IMR-90 (cell line): ENCODE measurements at regions not wholly inside any gene's neighbourhood (a gene's known extent, or its start where the extent isn't known, plus 50 kb on each side); places are given as distances from the start of the nearest gene placed in this dataset.

Experiments
- ATAC-seq: fragments of 200-7000 bp; cut with Tn5 transposase; 2 replicates; pipeline ENCODE4 v1.9.1; 2020; ENCODE audit warnings: low read depth, mild to moderate bottlenecking, moderate library complexity
- BruUV-seq: library from RNA; stranded (reverse); fragments of 400-500 nt; replicated peaks from 2 replicates; lab custom pipeline; 2021; lab: Mats Ljungman, UMichigan
- CTCF ChIA-PET: fragments of 300-600 bp; formaldehyde crosslinking; extraction: SDS; loops from one replicate; lab custom pipeline; 2021; ENCODE audit warnings: antibody characterized with exemption; lab: Yijun Ruan, JAX
- POLR2A ChIA-PET: fragments of 300-600 bp; sonication (Branson Sonifier 250); formaldehyde crosslinking; loops from one replicate; lab custom pipeline; 2022; ENCODE audit warnings: antibody characterized with exemption; ENCODE audit not compliant: unreplicated experiment; lab: Charles Lee
- DNase-seq: peaks from one replicate; pipeline ENCODE4 v3.0.0; 2013
- H2AFZ ChIP-seq: replicated peaks from 2 replicates; pipeline ENCODE3; 2013; ENCODE audit warnings: low read length, mild to moderate bottlenecking; ENCODE audit not compliant: poor library complexity
- H2AK5ac ChIP-seq: 2 replicates; pipeline ENCODE4 v1.6.1; 2013; ENCODE audit warnings: low read depth, low read length, inconsistent platforms
- H2AK9ac ChIP-seq: replicated peaks from 2 replicates; pipeline ENCODE3; 2013; ENCODE audit warnings: mild to moderate bottlenecking, low read depth, low read length, moderate library complexity; ENCODE audit not compliant: poor library complexity
- H2BK120ac ChIP-seq: 2 replicates; pipeline ENCODE4 v1.6.1; 2013; ENCODE audit warnings: low read depth, low read length, inconsistent platforms
- H2BK15ac ChIP-seq: 3 replicates; pipeline ENCODE4 v1.6.1; 2013; ENCODE audit warnings: low read depth, low read length, inconsistent platforms
- H2BK20ac ChIP-seq: 2 replicates; pipeline ENCODE4 v1.6.1; 2013; ENCODE audit warnings: low read depth, mild to moderate bottlenecking, inconsistent platforms, low read length, moderate library complexity
- H2BK5ac ChIP-seq: 2 replicates; pipeline ENCODE4 v1.6.1; 2013; ENCODE audit warnings: mild to moderate bottlenecking, low read depth, low read length, inconsistent platforms; ENCODE audit not compliant: poor library complexity, severe bottlenecking
- H3K14ac ChIP-seq: replicated peaks from 2 replicates; pipeline ENCODE4 v1.6.1; 2013; ENCODE audit warnings: low read depth, low read length, inconsistent platforms
- H3K18ac ChIP-seq: 2 replicates; pipeline ENCODE4 v1.6.1; 2013; ENCODE audit warnings: low read depth, low read length, control low read depth
- H3K23ac ChIP-seq: 2 replicates; pipeline ENCODE4 v1.6.1; 2013; ENCODE audit warnings: low read depth, low read length, inconsistent platforms
- H3K27ac ChIP-seq: 2 replicates; pipeline ENCODE4 v1.5.1; 2013; ENCODE audit warnings: mild to moderate bottlenecking, control low read depth, low read length; ENCODE audit not compliant: insufficient read depth
- H3K27me3 ChIP-seq: 2 replicates; pipeline ENCODE4 v1.6.1; 2013; ENCODE audit warnings: low read length; ENCODE audit not compliant: control insufficient read depth, insufficient read depth
- H3K36me3 ChIP-seq: 2 replicates; pipeline ENCODE4 v1.6.1; 2013; ENCODE audit warnings: low read length, mixed read lengths; ENCODE audit not compliant: control insufficient read depth, insufficient read depth
- H3K4ac ChIP-seq: 2 replicates; pipeline ENCODE4 v1.6.1; 2013; ENCODE audit warnings: low read depth, low read length, inconsistent platforms
- H3K4me1 ChIP-seq: 2 replicates; pipeline ENCODE4 v1.6.1; 2013; ENCODE audit warnings: low read length, mixed read lengths; ENCODE audit not compliant: control insufficient read depth, insufficient read depth
- H3K4me2 ChIP-seq: 2 replicates; pipeline ENCODE4 v1.6.1; 2013; ENCODE audit warnings: low read depth, mild to moderate bottlenecking, control low read depth, low read length, moderate library complexity
- H3K4me3 ChIP-seq: 2 replicates; pipeline ENCODE4 v1.5.1; 2013; ENCODE audit warnings: low read depth, mild to moderate bottlenecking, control low read depth, low read length, moderate library complexity; ENCODE audit not compliant: insufficient read depth
- H3K56ac ChIP-seq: 2 replicates; pipeline ENCODE4 v1.6.1; 2013; ENCODE audit warnings: low read length, inconsistent platforms; ENCODE audit not compliant: insufficient read depth; ENCODE audit errors: extremely low read depth
- H3K79me1 ChIP-seq, 2 experiments: 2 replicates each; pipeline ENCODE4 v1.6.1; 2013; ENCODE audit warnings: low read length in 2 of 2, inconsistent platforms in 1 of 2, low read depth in 1 of 2
- H3K9ac ChIP-seq: 2 replicates; pipeline ENCODE4 v1.6.1; 2013; ENCODE audit warnings: low read depth, low read length, control low read depth
- H3K9me1 ChIP-seq: 2 replicates; pipeline ENCODE4 v1.6.1; 2013; ENCODE audit warnings: low read length, inconsistent platforms; ENCODE audit not compliant: insufficient read depth
- H3K9me3 ChIP-seq: 2 replicates; pipeline ENCODE4 v1.6.1; 2013; ENCODE audit warnings: low read length; ENCODE audit not compliant: control insufficient read depth, insufficient read depth
- H4K20me1 ChIP-seq: 2 replicates; pipeline ENCODE4 v1.6.1; 2013; ENCODE audit warnings: low read length, inconsistent platforms; ENCODE audit not compliant: insufficient read depth
- H4K5ac ChIP-seq: 2 replicates; pipeline ENCODE4 v1.6.1; 2013; ENCODE audit warnings: mild to moderate bottlenecking, low read depth, low read length, control low read depth
- H4K8ac ChIP-seq, 2 experiments: 2 replicates each; pipeline ENCODE4 v1.6.1; 2013; ENCODE audit warnings: low read depth in 2 of 2, low read length in 2 of 2, control low read depth in 1 of 2, inconsistent platforms in 1 of 2
- H4K91ac ChIP-seq: 2 replicates; pipeline ENCODE4 v1.6.1; 2013; ENCODE audit warnings: low read depth, low read length, inconsistent platforms; ENCODE audit not compliant: insufficient read depth
- BHLHE40 ChIP-seq: fragments of 150-350 bp; IDR thresholded peaks from 2 replicates; pipeline ENCODE4 v1.6.1; 2016; ENCODE audit warnings: mild to moderate bottlenecking, low read depth, low read length
- CEBPB ChIP-seq: IDR thresholded peaks from 2 replicates; pipeline ENCODE4 v1.6.1; 2012; ENCODE audit warnings: low read depth, low read length, improper control_type of control experiment
- CHD1 ChIP-seq: IDR thresholded peaks from 2 replicates; pipeline ENCODE4 v1.6.1; 2012; ENCODE audit warnings: low read depth, low read length, improper control_type of control experiment
- CTCF ChIP-seq: conservative IDR thresholded peaks from 2 replicates; pipeline ENCODE4 v1.5.1; 2012; ENCODE audit warnings: mild to moderate bottlenecking, low read depth, low read length, improper control_type of control experiment
- ELK1 ChIP-seq: fragments of 150-350 bp; IDR thresholded peaks from 2 replicates; pipeline ENCODE4 v1.6.1; 2016; ENCODE audit warnings: low read depth, mild to moderate bottlenecking, low read length, moderate library complexity, borderline replicate concordance
- FOS ChIP-seq: fragments of 150-350 bp; IDR thresholded peaks from 2 replicates; pipeline ENCODE4 v1.6.1; 2016; ENCODE audit warnings: low read depth, low read length
- MAFK ChIP-seq: IDR thresholded peaks from 2 replicates; pipeline ENCODE4 v1.6.1; 2012; ENCODE audit warnings: low read depth, low read length, improper control_type of control experiment
- MAZ ChIP-seq: IDR thresholded peaks from 2 replicates; pipeline ENCODE4 v1.6.1; 2012; ENCODE audit warnings: low read depth, mild to moderate bottlenecking, low read length, improper control_type of control experiment, moderate library complexity, borderline replicate concordance
- MXI1 ChIP-seq: IDR thresholded peaks from 2 replicates; pipeline ENCODE4 v1.6.1; 2012; ENCODE audit warnings: low read depth, mild to moderate bottlenecking, low read length, moderate library complexity, borderline replicate concordance
- NFE2L2 ChIP-seq: fragments of 150-350 bp; IDR thresholded peaks from 2 replicates; pipeline ENCODE4 v1.6.1; 2016; ENCODE audit warnings: low read depth, mild to moderate bottlenecking, low read length
- POLR2A ChIP-seq: IDR thresholded peaks from 2 replicates; pipeline ENCODE4 v1.6.1; 2012; ENCODE audit warnings: mild to moderate bottlenecking, low read depth, low read length
- RAD21 ChIP-seq: IDR thresholded peaks from 2 replicates; pipeline ENCODE4 v1.6.1; 2012; ENCODE audit warnings: low read length, improper control_type of control experiment
- RCOR1 ChIP-seq: IDR thresholded peaks from 2 replicates; pipeline ENCODE4 v1.6.1; 2012; ENCODE audit warnings: mild to moderate bottlenecking, low read length, improper control_type of control experiment; ENCODE audit not compliant: insufficient replicate concordance
- RFX5 ChIP-seq: IDR thresholded peaks from 2 replicates; pipeline ENCODE4 v1.8.0; 2012; ENCODE audit warnings: low read depth, mild to moderate bottlenecking, low read length, moderate library complexity
- SMC3 ChIP-seq: fragments of 150-350 bp; IDR thresholded peaks from 2 replicates; pipeline ENCODE4 v1.6.1; 2016; ENCODE audit warnings: low read depth, mild to moderate bottlenecking, antibody characterized with exemption, low read length, moderate library complexity
- USF2 ChIP-seq: fragments of 150-350 bp; IDR thresholded peaks from 2 replicates; pipeline ENCODE4 v1.6.1; 2017; ENCODE audit warnings: mild to moderate bottlenecking, antibody characterized with exemption, low read length, low read depth
- WGBS, 2 experiments: methylation state at CpG; one replicate each; pipeline versions ENCODE4 v1.1.5 to v1.1.7; 2013; ENCODE audit warnings: missing lambda C conversion rate in 2 of 2; ENCODE audit not compliant: insufficient read length in 1 of 2; ENCODE audit errors: extremely low coverage in 2 of 2; 5-methylcytosine and 5-hydroxymethylcytosine counted together
- dilution Hi-C: fragments of 300-500 bp; cut with HindIII; formaldehyde crosslinking; loops from one replicate; pipeline ENCODE4 v1.14.3; 2018; ENCODE audit warnings: low sequenced_read_pairs; ENCODE audit not compliant: unreplicated experiment
- in situ Hi-C: fragments of 300-500 bp; cut with MboI; formaldehyde crosslinking; loops from 3 replicates; pipeline ENCODE4 v1.14.3; 2019; ENCODE audit warnings: low sequenced_read_pairs, inconsistent platforms, mixed read lengths
- intact Hi-C: fragments of 100-400 bp; cut with micrococcal nuclease; formaldehyde crosslinking; loops from 2 replicates; pipeline ENCODE4 v1.10.0; 2022

- H3K4me3 ChIP-seq, result no peak overlapping the region
- no peak overlapping the region for H4K91ac ChIP-seq
- H4K5ac ChIP-seq, result no peak overlapping the region
- dilution Hi-C loops, result no loop called here
- H4K8ac ChIP-seq, result no peak overlapping the region
- H3K4ac ChIP-seq, result no peak overlapping the region
- H3K27ac ChIP-seq, result no peak overlapping the region
- no peak overlapping the region for H2AFZ ChIP-seq
- no peaks in the 10 kb centered on the region for H3K27me3 ChIP-seq
- H2BK15ac ChIP-seq, result no peak overlapping the region
- ATAC-seq, result no peak
- no peaks in the 10 kb centered on the region for H3K79me1 ChIP-seq
- no TSS peak for BruUV-seq
- no peak overlapping the region for H2BK120ac ChIP-seq
- no peaks in the 10 kb centered on the region for H4K20me1 ChIP-seq
- no peak overlapping the region for H3K56ac ChIP-seq
- H3K36me3 ChIP-seq, result no peaks in the 10 kb centered on the region
- intact Hi-C loops, result no loop called here
- no peak for TF ChIP-seq ELK1
- TF ChIP-seq USF2, result no peak
- no peak for TF ChIP-seq SMC3
- TF ChIP-seq MAFK, result no peak
- TF ChIP-seq RAD21, result no peak
- TF ChIP-seq MXI1, result no peak
- TF ChIP-seq NFE2L2, result no peak
- no peak for TF ChIP-seq CTCF
- TF ChIP-seq POLR2A, result no peak
- no peak for TF ChIP-seq CEBPB
- no peak for TF ChIP-seq MAZ
- TF ChIP-seq BHLHE40, result no peak
- TF ChIP-seq FOS, result no peak
- TF ChIP-seq RFX5, result no peak
- no peak for TF ChIP-seq RCOR1
- TF ChIP-seq CHD1, result no peak
- DNase-seq, result no peak
- H3K18ac ChIP-seq, result no peak overlapping the region
- H2BK5ac ChIP-seq, result no peak overlapping the region
- H3K9ac ChIP-seq, result no peak overlapping the region
- H3K4me1 ChIP-seq, result no peaks in the 10 kb centered on the region
- no peak overlapping the region for H2AK5ac ChIP-seq
- no peak overlapping the region for H3K4me2 ChIP-seq
- in situ Hi-C loops, result no loop called here
- H3K23ac ChIP-seq, result no peak overlapping the region
- no peak overlapping the region for H3K14ac ChIP-seq
- no peak overlapping the region for H2BK20ac ChIP-seq
- H3K9me3 ChIP-seq, result 0 out of 2 replicates have a peak, but pooled peaks cover 4% of the 10 kb centered on the region
- H3K9me1 ChIP-seq, result no peaks in the 10 kb centered on the region
- no peak overlapping the region for H2AK9ac ChIP-seq
- ChIA-PET CTCF (no interaction called here), POLR2A (no interaction called here)
- WGBS, 2 experiments, result no CpG with 5 or more reads among the region's 7 CpGs
These were observed 559.5 kb downstream of the SOCS6 start for GRCh38 chr18:70848329-70848728.
